ENCODE measurements at regions not wholly inside any gene's neighbourhood (a gene's known extent, or its start where the extent isn't known, plus 50 kb on each side); places are given as distances from the start of the nearest gene placed in this dataset.
A peak's percentile ranks its signal among the peaks of the same experiment; 100 is the strongest.

- TF ChIP-seq JUND (IDR thresholded peaks at IDR 0.05; ENCODE audit: low read depth), result no peak
- in situ Hi-C loops (cut with HindIII; ENCODE audit: low pct_unique_long_range_greater_than_20kb, low sequenced_read_pairs), result no loop called here
- DNase-seq (ENCODE audit: low read depth in 1 of 2, low spot score in 1 of 2), result no peak
Observed at GRCh38 chr20:51916244-51916643, 113.9 kb upstream of the SALL4 start.

- TF ChIP-seq JUND (IDR thresholded peaks at IDR 0.05; ENCODE audit: low read depth), result no peak
- in situ Hi-C loops (cut with HindIII; ENCODE audit: low pct_unique_long_range_greater_than_20kb, low sequenced_read_pairs), result no loop called here
- no peak for DNase-seq (ENCODE audit: low read depth in 1 of 2, low spot score in 1 of 2)
Observed at GRCh38 chr20:51914758-51915157, 112.4 kb upstream of the SALL4 start.

GRCh38 chr20:51910321-51911050 is 108.2 kb upstream of the SALL4 start:
- in situ Hi-C loops (cut with HindIII; ENCODE audit: low pct_unique_long_range_greater_than_20kb, low sequenced_read_pairs), result no loop called here
- TF ChIP-seq JUND (IDR thresholded peaks at IDR 0.05; ENCODE audit: low read depth), result 0 out of 2 replicates have a peak, but pooled peaks have one; percentile 24
- DNase-seq (ENCODE audit: low read depth in 1 of 2, low spot score in 1 of 2), result peak; percentile 38 to 61

- DNase-seq (ENCODE audit: low read depth in 1 of 2, low spot score in 1 of 2), result no peak
- TF ChIP-seq JUND (IDR thresholded peaks at IDR 0.05; ENCODE audit: low read depth), result no peak
- in situ Hi-C loops (cut with HindIII; ENCODE audit: low pct_unique_long_range_greater_than_20kb, low sequenced_read_pairs), result no loop called here
Observed at GRCh38 chr20:51906679-51907078, 104.4 kb upstream of the SALL4 start.

DNA sequence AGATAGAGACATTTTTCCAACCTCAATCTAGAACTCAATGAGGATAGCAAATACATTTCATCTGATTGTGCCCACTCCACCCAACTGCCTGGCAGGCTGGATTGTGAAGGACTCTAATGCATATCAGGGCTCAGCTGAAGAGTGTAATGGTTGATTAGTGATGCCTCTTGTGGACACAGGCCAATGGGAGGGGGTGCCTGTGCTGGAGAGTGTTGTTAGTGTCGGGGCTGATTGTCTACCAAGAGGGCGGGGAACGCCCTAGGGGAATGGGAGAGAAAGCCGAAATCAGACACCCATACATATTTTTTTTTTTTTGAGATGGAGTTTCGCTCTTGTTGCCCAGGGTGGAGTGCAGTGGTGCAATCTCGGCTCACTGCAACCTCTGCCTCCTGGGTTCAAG is 103.7 kb upstream of the SALL4 start:
- no peak for TF ChIP-seq JUND (IDR thresholded peaks at IDR 0.05; ENCODE audit: low read depth)
- in situ Hi-C loops (cut with HindIII; ENCODE audit: low pct_unique_long_range_greater_than_20kb, low sequenced_read_pairs), result no loop called here
- no peak for DNase-seq (ENCODE audit: low read depth in 1 of 2, low spot score in 1 of 2)

GRCh38 chr20:51902933-51903332 is 100.6 kb upstream of the SALL4 start:
- no peak for TF ChIP-seq JUND (IDR thresholded peaks at IDR 0.05; ENCODE audit: low read depth)
- in situ Hi-C loops (cut with HindIII; ENCODE audit: low pct_unique_long_range_greater_than_20kb, low sequenced_read_pairs), result no loop called here

DNA sequence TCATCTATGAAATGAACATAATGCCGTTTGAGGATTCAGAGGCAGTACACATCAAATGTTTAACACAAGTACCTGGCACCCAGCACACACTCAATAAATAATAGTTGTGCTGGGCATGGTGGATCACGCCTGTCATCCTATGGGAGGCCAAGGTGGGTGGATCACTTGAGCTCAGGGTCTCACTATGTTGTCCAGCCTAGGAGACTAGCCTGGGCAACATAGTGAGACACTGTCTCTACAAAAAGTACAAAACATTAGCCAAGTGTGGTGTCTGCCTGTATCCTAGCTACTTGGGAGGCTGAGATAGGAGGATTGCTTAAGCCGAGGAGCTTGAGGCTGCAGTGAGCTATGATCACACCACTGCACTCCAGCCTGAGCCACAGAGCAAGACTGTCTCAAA is 98.1 kb upstream of the SALL4 start:
- TF ChIP-seq JUND (IDR thresholded peaks at IDR 0.05; ENCODE audit: low read depth), result no peak
- in situ Hi-C loops (cut with HindIII; ENCODE audit: low pct_unique_long_range_greater_than_20kb, low sequenced_read_pairs), result no loop called here
- DNase-seq (ENCODE audit: low read depth in 1 of 2, low spot score in 1 of 2), result no peak

More at GRCh38 chr20:51902933-51903332, 100.6 kb upstream of the SALL4 start:
- no peak for DNase-seq (ENCODE audit: low read depth in 1 of 2, low spot score in 1 of 2)

DNA sequence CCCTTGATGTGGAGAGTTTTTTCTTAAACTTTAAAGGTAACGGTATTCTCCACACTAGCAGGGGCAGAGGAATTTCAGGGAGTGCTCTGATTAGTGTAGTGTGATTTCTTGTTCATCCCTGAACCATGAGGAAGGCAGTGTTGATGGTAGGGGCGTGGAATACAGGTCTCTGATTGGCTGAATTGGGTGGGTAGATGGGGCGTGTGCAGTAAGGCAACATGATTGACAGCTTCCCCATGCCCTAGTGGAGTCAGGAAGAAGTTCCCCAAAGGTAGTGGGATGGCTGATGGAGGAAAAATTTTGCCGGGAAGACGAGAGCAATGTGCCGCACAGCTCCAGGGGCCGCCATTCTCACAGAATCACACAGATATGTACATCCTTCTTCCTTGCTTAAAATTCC is 97.4 kb upstream of the SALL4 start:
- TF ChIP-seq JUND (IDR thresholded peaks at IDR 0.05; ENCODE audit: low read depth), result no peak
- DNase-seq (ENCODE audit: low read depth in 1 of 2, low spot score in 1 of 2), result no peak
- in situ Hi-C loops (cut with HindIII; ENCODE audit: low pct_unique_long_range_greater_than_20kb, low sequenced_read_pairs), result no loop called here

DNA sequence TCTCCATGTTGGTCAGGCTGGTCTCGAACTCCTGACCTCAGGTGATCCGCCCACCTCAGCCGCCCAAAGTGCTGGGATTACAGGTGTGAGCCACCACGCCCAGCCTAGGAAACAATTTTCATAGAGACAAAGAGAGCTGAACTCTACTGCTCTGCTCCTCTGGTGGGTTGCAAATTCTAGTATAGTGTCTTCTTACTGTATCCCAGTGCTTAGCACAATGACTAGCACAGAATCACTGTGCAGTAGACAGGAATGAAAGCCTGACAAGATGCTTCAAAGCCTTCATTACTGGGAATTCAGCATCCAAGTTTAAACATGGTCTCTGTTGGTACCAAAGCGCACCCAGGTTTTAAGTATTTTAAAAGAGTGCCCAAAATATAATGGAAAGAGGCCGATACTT is 96.5 kb upstream of the SALL4 start:
- in situ Hi-C loops (cut with HindIII; ENCODE audit: low pct_unique_long_range_greater_than_20kb, low sequenced_read_pairs), result no loop called here
- no peak for TF ChIP-seq JUND (IDR thresholded peaks at IDR 0.05; ENCODE audit: low read depth)
- no peak for DNase-seq (ENCODE audit: low read depth in 1 of 2, low spot score in 1 of 2)

DNA sequence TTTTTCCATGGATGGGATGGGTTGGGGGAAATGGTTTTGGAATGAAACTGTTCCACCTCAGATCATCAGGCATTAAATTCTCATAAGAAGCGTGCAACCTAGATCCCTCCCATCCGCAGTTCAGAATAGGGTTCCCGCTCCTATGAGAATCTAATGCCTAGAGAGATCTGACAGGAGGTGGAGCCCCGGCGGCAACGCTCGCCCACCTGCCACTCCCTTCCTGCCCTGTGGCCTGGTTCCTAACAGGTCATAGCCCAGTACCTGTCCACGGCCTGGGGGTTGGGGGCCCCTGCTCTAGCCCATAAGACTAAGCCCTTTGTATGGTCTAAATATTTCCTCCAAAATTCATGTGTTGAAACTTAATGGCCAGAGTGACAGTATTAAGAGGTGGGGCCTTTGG is 92.3 kb upstream of the SALL4 start:
- in situ Hi-C loops (cut with HindIII; ENCODE audit: low pct_unique_long_range_greater_than_20kb, low sequenced_read_pairs), result no loop called here
- no peak for DNase-seq (ENCODE audit: low read depth in 1 of 2, low spot score in 1 of 2)
- TF ChIP-seq JUND (IDR thresholded peaks at IDR 0.05; ENCODE audit: low read depth), result no peak

DNA sequence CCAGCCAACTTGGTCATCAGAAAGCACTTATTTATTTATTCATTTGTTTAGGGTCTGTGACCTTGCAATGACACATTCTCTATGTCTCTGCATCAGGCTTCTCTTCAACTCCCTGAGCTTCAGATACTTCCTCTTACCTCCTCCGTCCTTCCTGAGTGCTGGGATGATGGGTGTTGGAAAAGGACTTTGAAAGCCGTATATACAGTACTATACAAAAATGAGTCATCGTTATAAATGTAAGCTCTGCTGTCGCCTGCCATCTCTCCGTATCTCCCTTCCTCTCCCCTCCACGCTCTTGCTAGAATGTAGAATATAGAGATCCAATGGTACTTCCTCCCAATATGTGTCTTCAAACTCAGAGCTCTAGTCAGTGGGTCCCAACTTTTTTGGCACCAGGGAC is 91.9 kb upstream of the SALL4 start:
- no peak for DNase-seq (ENCODE audit: low read depth in 1 of 2, low spot score in 1 of 2)
- TF ChIP-seq JUND (IDR thresholded peaks at IDR 0.05; ENCODE audit: low read depth), result no peak
- in situ Hi-C loops (cut with HindIII; ENCODE audit: low pct_unique_long_range_greater_than_20kb, low sequenced_read_pairs), result no loop called here

- no peak for DNase-seq (ENCODE audit: low read depth in 1 of 2, low spot score in 1 of 2)
- in situ Hi-C loops (cut with HindIII; ENCODE audit: low pct_unique_long_range_greater_than_20kb, low sequenced_read_pairs), result no loop called here
- TF ChIP-seq JUND (IDR thresholded peaks at IDR 0.05; ENCODE audit: low read depth), result no peak
Observed at GRCh38 chr20:51893723-51894122, 91.4 kb upstream of the SALL4 start.

- no peak for TF ChIP-seq JUND (IDR thresholded peaks at IDR 0.05; ENCODE audit: low read depth)
- in situ Hi-C loops (cut with HindIII; ENCODE audit: low pct_unique_long_range_greater_than_20kb, low sequenced_read_pairs), result no loop called here
- no peak for DNase-seq (ENCODE audit: low read depth in 1 of 2, low spot score in 1 of 2)
Observed at GRCh38 chr20:51890003-51890402, 87.7 kb upstream of the SALL4 start.

GRCh38 chr20:51889466-51889865 is 87.1 kb upstream of the SALL4 start:
- no peak for TF ChIP-seq JUND (IDR thresholded peaks at IDR 0.05; ENCODE audit: low read depth)
- in situ Hi-C loops (cut with HindIII; ENCODE audit: low pct_unique_long_range_greater_than_20kb, low sequenced_read_pairs), result no loop called here

More at GRCh38 chr20:51889466-51889865, 87.1 kb upstream of the SALL4 start:
- no peak for DNase-seq (ENCODE audit: low read depth in 1 of 2, low spot score in 1 of 2)
